OCI-LY7 (cell line): ENCODE measurements at regions not wholly inside any gene's neighbourhood (a gene's known extent, or its start where the extent isn't known, plus 50 kb on each side); places are given as distances from the start of the nearest gene placed in this dataset.
"Not testable (repeated sequence)": the region's sequence is repeated elsewhere in the genome, so short reads cannot be mapped to it uniquely, and the experiment has no call there.

Source experiments
- BruUV-seq: library from RNA; stranded (reverse); fragments of 400-500 nt; replicated peaks from 2 replicates; lab custom pipeline; 2021; lab: Mats Ljungman, UMichigan
- CTCF ChIA-PET: fragments of 300-600 bp; sonication (Branson Sonifier 250); formaldehyde crosslinking; loops from one replicate; lab custom pipeline; 2022; ENCODE audit warnings: antibody characterized with exemption; ENCODE audit not compliant: unreplicated experiment; lab: Charles Lee
- POLR2A ChIA-PET: fragments of 300-600 bp; sonication (Branson Sonifier 250); formaldehyde crosslinking; loops from one replicate; lab custom pipeline; 2022; ENCODE audit warnings: antibody characterized with exemption; lab: Charles Lee
- DNase-seq: peaks from one replicate; pipeline ENCODE4 v3.0.0-alpha.2; 2015; ENCODE audit warnings: low spot score
- H2AFZ ChIP-seq: fragments of 200-600 bp; sonication (generic), shearing (Covaris generic); 2 replicates; pipeline ENCODE4 v1.6.1; 2014; ENCODE audit warnings: mild to moderate bottlenecking, antibody characterized with exemption, low read length, moderate library complexity
- H3K27ac ChIP-seq: fragments of 200-600 bp; sonication (generic); 2 replicates; pipeline ENCODE4 v1.5.1; 2014; ENCODE audit warnings: mixed run types, low read depth, mild to moderate bottlenecking, moderate library complexity, low read length, inconsistent platforms; ENCODE audit not compliant: poor library complexity, severe bottlenecking
- H3K36me3 ChIP-seq: fragments of 200-600 bp; sonication (generic); 2 replicates; pipeline ENCODE4 v1.6.1; 2014; ENCODE audit warnings: mild to moderate bottlenecking, antibody characterized with exemption, low read length, moderate library complexity, mixed read lengths; ENCODE audit not compliant: insufficient read depth
- H3K4me1 ChIP-seq: fragments of 200-600 bp; sonication (generic); 2 replicates; pipeline ENCODE4 v1.5.1; 2014; ENCODE audit warnings: mild to moderate bottlenecking, low read length; ENCODE audit not compliant: insufficient read depth, poor library complexity, severe bottlenecking
- H3K4me2 ChIP-seq: fragments of 200-600 bp; sonication (generic); 2 replicates; pipeline ENCODE4 v1.6.1; 2014; ENCODE audit warnings: mild to moderate bottlenecking, low read length
- H3K4me3 ChIP-seq: fragments of 200-600 bp; sonication (generic); 2 replicates; pipeline ENCODE4 v1.5.1; 2014; ENCODE audit warnings: mild to moderate bottlenecking, low read depth, low read length; ENCODE audit not compliant: poor library complexity, severe bottlenecking
- H3K79me2 ChIP-seq: fragments of 200-600 bp; sonication (generic); 2 replicates; pipeline ENCODE4 v1.6.1; 2016; ENCODE audit warnings: low read depth, mild to moderate bottlenecking, low read length, moderate library complexity, mixed read lengths; ENCODE audit not compliant: insufficient read depth
- H3K9me2 ChIP-seq: fragments of 200-600 bp; sonication (generic); 2 replicates; pipeline ENCODE4 v1.6.1; 2016; ENCODE audit warnings: mild to moderate bottlenecking, low read length, mixed read lengths; ENCODE audit not compliant: insufficient read depth
- H3K9me3 ChIP-seq: fragments of 200-600 bp; sonication (generic); 2 replicates; pipeline ENCODE4 v1.6.1; 2014; ENCODE audit warnings: mild to moderate bottlenecking, mixed run types, low read length, mixed read lengths
- H4K20me1 ChIP-seq: fragments of 200-600 bp; sonication (generic); 2 replicates; pipeline ENCODE4 v1.6.1; 2014; ENCODE audit warnings: mild to moderate bottlenecking, antibody characterized with exemption, low read length, moderate library complexity, mixed read lengths; ENCODE audit not compliant: insufficient read depth
- CTCF ChIP-seq: fragments of 200-600 bp; sonication (generic); conservative IDR thresholded peaks from 2 replicates; pipeline ENCODE4 v1.5.1; 2014; ENCODE audit warnings: mild to moderate bottlenecking, antibody characterized with exemption, low read length, moderate library complexity, mixed read lengths
- EZH2phosphoT487 ChIP-seq: fragments of 200-600 bp; sonication (generic); IDR thresholded peaks from 2 replicates; pipeline ENCODE4 v1.6.1; 2018; ENCODE audit warnings: low read depth, borderline replicate concordance, mild to moderate bottlenecking, mixed run types, antibody characterized with exemption, low read length, moderate library complexity, mixed read lengths
- intact Hi-C: fragments of 100-400 bp; cut with micrococcal nuclease; formaldehyde crosslinking; loops from one replicate; pipeline ENCODE4 v1.10.0; 2022; ENCODE audit not compliant: unreplicated experiment

DNA sequence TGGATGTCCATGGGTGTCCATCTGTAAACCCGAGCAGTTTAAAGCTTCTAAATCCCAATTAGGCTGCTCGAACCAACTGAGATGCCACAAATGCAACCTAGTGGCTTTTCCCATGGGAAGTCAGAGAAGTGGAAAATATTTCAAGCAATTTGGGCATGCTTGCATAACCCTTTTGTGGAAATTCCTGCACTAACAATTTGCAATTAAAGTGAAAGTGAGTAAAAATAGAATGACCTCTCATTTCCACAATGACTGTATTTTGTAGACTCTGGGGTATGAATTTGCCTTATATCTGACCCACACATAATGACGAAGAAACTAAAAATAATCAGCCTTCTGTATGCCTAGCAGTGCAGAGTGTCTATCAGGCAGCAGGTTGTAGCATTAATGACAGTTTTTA lies 91.8 kb upstream of the TSC22D1 start:
- TF ChIP-seq CTCF: no peak
- no peak for TF ChIP-seq EZH2phosphoT487
- no peaks in the 10 kb centered on the region for H4K20me1 ChIP-seq
- no peak for DNase-seq
- no peaks in the 10 kb centered on the region for H3K9me3 ChIP-seq
- no peak overlapping the region for H3K27ac ChIP-seq
- H3K79me2 ChIP-seq: no peaks in the 10 kb centered on the region
- no peak overlapping the region for H3K4me3 ChIP-seq
- ChIA-PET POLR2A (interaction anchor here (0.6 kb wide), 1 partner anchor 14 kb away, joined by 3 read pairs; no protein-coding TSS in a partner anchor), CTCF (no interaction called here)
- intact Hi-C loops: no loop called here
- no peaks in the 10 kb centered on the region for H3K9me2 ChIP-seq
- no peak overlapping the region for H2AFZ ChIP-seq
- H3K4me1 ChIP-seq: no peaks in the 10 kb centered on the region
- no peak overlapping the region for H3K4me2 ChIP-seq
- no TSS peak for BruUV-seq
- H3K36me3 ChIP-seq: no peaks in the 10 kb centered on the region

GRCh38 chr13:44666538-44666937 lies 90.4 kb upstream of the TSC22D1 start:
- H2AFZ ChIP-seq, H3K4me1 ChIP-seq, H3K9me3 ChIP-seq, H3K4me3 ChIP-seq, intact Hi-C loops, BruUV-seq, H3K79me2 ChIP-seq, H4K20me1 ChIP-seq, CTCF ChIA-PET, POLR2A ChIA-PET, DNase-seq, H3K4me2 ChIP-seq, H3K36me3 ChIP-seq, H3K9me2 ChIP-seq, H3K27ac ChIP-seq: not testable (repeated sequence)

DNA sequence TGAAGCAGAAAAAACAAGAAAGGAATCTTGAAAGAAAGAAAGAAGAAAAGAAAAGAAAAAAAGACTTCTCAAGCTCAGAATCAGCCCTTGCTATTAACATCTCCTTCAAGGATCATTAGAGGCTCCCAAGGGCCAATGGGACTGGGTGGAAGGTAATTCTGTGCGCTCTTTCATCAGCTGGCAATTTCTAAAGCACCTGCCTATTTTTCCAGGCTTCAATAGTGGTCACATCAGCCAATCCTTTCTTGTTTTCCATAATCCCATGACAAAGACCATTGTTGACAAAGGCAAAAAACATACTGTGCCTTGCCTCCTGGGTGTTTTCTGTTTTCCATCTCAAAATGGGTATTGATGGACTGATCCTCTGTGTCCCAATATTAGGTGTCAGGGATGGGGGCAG lies 88.2 kb upstream of the TSC22D1 start:
- no peak for DNase-seq
- Histone ChIP-seq H4K20me1 (no peaks in the 10 kb centered on the region), H3K27ac (no peak overlapping the region), H3K79me2 (no peaks in the 10 kb centered on the region), H3K36me3 (no peaks in the 10 kb centered on the region), H3K9me3 (no peaks in the 10 kb centered on the region), H3K4me3 (no peak overlapping the region), H3K9me2 (no peaks in the 10 kb centered on the region), H3K4me1 (no peaks in the 10 kb centered on the region), H3K4me2 (no peak overlapping the region), H2AFZ (no peak overlapping the region)
- intact Hi-C loops: no loop called here
- POLR2A ChIA-PET: interaction anchor here (0.6 kb wide), 1 partner anchor 228 kb away, joined by 3 read pairs; no protein-coding TSS in a partner anchor
- TF ChIP-seq CTCF (no peak), EZH2phosphoT487 (no peak)
- BruUV-seq: no TSS peak
- CTCF ChIA-PET: no interaction called here
